GM12891 (cell line): ENCODE measurements at regions not wholly inside any gene's neighbourhood (a gene's known extent, or its start where the extent isn't known, plus 50 kb on each side); places are given as distances from the start of the nearest gene placed in this dataset.

Experiments used
- PAX5 ChIP-seq: IDR thresholded peaks from 2 replicates; pipeline ENCODE4 v1.6.1; 2011; ENCODE audit warnings: low read length, moderate library complexity, mild to moderate bottlenecking; ENCODE audit not compliant: insufficient read depth, severe bottlenecking
- POLR2A ChIP-seq: IDR thresholded peaks from 2 replicates; pipeline ENCODE4 v1.6.1; 2011; ENCODE audit warnings: low read depth, low read length, control low read depth
- TAF1 ChIP-seq: IDR thresholded peaks from 2 replicates; pipeline ENCODE4 v1.6.1; 2011; ENCODE audit warnings: low read depth, low read length, control low read depth

- TF ChIP-seq POLR2A (no peak), TAF1 (no peak), PAX5 (no peak)
Observed at GRCh38 chr10:83108565-83109333, 1030.6 kb upstream of the GHITM start.
